OCI-LY1 (cell line): ENCODE measurements at regions not wholly inside any gene's neighbourhood (a gene's known extent, or its start where the extent isn't known, plus 50 kb on each side); places are given as distances from the start of the nearest gene placed in this dataset.

ENCODE experiments used
- EZH2 ChIP-seq: fragments of 200-600 bp; sonication (generic), shearing (Covaris generic); IDR thresholded peaks from 2 replicates; pipeline ENCODE4 v1.8.0; 2017; ENCODE audit warnings: borderline replicate concordance, mixed run types, mild to moderate bottlenecking, antibody characterized with exemption, low read length, moderate library complexity, mixed read lengths
- TF ChIP-seq, protein P1 (sequence below): fragments of 200-600 bp; sonication (generic), shearing (Covaris generic); IDR thresholded peaks from 2 replicates; pipeline ENCODE4 v1.5.1; 2017; ENCODE audit warnings: mild to moderate bottlenecking, antibody characterized with exemption, low read length, moderate library complexity, mixed read lengths

- TF ChIP-seq, protein P1, sequence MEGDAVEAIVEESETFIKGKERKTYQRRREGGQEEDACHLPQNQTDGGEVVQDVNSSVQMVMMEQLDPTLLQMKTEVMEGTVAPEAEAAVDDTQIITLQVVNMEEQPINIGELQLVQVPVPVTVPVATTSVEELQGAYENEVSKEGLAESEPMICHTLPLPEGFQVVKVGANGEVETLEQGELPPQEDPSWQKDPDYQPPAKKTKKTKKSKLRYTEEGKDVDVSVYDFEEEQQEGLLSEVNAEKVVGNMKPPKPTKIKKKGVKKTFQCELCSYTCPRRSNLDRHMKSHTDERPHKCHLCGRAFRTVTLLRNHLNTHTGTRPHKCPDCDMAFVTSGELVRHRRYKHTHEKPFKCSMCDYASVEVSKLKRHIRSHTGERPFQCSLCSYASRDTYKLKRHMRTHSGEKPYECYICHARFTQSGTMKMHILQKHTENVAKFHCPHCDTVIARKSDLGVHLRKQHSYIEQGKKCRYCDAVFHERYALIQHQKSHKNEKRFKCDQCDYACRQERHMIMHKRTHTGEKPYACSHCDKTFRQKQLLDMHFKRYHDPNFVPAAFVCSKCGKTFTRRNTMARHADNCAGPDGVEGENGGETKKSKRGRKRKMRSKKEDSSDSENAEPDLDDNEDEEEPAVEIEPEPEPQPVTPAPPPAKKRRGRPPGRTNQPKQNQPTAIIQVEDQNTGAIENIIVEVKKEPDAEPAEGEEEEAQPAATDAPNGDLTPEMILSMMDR = no peak
- TF ChIP-seq EZH2 = no peak
These were observed 609.9 kb upstream of the RBFOX1 start for GRCh38 chr16:6722786-6723185.
